Activated CD4-positive, alpha-beta T cell treated with anti-CD3 and anti-CD28 coated beads, Interleukin-10, Interleukin-2, amounts not matched to agents 100 ng/mL and 50 ng/mL, durations not matched to agents 16 hours and 8 hours (primary cell): ENCODE measurements at regions not wholly inside any gene's neighbourhood (a gene's known extent, or its start where the extent isn't known, plus 50 kb on each side); places are given as distances from the start of the nearest gene placed in this dataset.
A peak's percentile ranks its signal among the peaks of the same experiment; 100 is the strongest.
"Not testable (repeated sequence)": the region's sequence is repeated elsewhere in the genome, so short reads cannot be mapped to it uniquely, and the experiment has no call there.

Source experiments
- DNase-seq: peaks from one replicate; pipeline ENCODE4 v3.0.0-alpha.2; 2020

DNA sequence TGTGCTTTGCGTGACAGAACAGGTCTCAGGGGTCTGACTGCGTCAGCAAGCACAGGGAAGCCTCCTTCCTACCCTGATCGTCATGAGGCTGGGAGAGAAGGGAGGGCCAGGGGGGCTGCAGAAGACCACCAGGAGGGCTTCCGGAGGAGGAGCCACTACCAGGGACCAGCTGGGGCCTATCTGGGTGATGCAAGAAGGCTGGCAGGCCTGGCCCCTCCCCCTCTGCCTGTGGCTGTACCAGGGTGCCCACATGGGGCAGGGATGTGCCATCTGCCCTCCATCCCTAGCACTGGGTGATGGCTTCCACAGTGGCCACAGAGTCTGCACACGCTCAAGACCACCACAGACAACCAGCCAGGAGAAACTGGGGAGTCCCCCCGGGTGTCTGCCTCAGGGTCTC is 116.4 kb upstream of the NKX1-1 start:
- DNase-seq, result no peak

DNA sequence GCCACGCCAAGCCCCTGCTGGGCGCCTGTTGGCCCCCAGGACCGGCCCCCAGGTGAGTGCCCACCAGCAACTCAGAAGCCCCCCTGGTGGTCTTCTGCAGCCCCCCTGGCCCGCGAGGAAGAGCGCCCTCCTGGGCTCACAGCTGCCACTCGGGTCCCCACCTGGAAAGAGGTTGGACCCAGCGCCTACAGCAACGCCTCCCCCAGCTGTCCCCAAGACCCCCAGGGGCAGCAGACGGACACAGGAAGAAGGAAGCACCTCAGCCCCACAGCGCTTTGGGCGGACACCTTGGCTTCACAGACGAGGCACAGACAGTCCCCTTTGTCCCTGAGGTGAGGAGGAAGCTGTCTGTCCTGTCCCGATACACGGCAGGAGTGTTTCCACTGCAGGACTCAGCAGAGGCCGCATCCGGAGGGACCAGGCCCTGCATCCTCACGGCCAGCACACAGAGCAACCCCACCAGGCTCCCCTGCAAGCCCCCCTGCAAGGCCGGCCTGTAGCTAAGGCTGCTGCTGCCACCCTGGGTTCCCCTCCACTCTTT is 115.6 kb upstream of the NKX1-1 start:
- no peak for DNase-seq

DNA sequence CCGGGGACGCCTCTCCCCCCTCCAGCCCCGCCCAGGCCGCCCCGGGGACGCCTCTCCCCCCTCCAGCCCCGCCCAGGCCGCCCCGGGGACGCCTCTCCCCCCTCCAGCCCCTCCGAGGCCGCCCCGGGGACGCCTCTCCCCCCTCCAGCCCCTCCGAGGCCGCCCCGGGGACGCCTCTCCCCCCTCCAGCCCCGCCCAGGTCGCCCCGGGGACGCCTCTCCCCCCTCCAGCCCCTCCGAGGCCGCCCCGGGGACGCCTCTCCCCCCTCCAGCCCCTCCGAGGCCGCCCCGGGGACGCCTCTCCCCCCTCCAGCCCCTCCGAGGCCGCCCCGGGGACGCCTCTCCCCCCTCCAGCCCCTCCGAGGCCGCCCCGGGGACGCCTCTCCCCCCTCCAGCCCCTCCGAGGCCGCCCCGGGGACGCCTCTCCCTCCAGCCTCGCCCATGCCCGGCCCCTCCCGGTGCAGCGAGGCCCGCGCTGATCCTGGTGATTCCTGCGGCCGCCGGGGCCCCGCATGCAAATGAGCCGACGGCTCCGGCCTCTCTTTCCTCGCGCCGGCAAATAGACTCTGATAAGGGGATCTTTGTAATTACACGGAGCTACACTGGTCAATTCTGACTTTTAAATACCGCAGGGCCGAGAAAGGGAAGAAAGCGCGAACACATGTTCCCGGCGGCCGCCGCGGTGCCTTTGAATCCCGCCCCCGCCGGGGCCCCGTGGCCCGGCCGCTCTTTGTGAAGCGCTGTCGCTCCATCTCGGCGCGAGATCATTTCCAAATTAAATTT is 114.7 kb upstream of the NKX1-1 start:
- not testable (repeated sequence) for DNase-seq

DNA sequence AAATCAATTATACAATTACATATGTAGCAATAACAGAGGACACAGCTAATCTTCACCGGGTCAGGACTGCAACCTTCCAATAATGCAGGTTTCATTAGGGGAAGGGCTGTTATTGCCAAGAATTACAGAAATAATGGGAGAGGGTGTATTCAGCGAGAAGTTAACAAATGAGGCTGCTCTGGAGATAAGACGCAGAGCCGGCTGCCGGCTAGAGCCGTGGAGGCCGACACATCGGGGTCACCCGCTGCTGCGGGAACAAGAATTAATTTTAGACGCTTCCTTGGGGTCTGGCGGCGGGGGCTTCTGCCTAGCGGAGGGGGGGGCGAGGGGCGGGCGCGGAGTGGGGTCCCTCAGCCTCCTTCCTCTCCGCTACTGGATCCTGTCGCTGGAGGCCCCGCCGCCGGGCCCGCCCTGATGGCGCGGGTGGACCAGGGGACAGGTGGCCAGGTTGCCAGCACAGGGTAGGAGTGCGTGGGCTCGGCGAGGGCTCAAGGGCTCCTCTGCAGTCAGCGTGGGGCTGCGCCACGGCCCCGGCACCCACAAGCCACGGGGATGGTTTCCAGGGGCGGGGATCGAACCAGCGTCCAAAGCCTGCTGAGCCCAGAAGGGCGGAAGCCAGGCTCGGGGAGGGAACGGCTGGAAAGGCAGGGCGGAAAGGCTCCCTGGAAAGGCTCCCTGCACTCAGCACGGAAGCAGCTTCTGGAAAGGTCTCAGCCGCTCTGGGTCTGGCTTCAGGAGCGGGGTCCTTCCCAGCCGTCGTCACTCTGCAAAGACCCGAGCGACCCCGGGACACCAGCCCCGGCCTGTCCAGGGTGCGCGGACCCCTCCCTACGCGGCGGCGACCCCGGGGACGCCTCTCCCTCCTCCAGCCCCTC is 113.8 kb upstream of the NKX1-1 start:
- DNase-seq, result no peak

DNA sequence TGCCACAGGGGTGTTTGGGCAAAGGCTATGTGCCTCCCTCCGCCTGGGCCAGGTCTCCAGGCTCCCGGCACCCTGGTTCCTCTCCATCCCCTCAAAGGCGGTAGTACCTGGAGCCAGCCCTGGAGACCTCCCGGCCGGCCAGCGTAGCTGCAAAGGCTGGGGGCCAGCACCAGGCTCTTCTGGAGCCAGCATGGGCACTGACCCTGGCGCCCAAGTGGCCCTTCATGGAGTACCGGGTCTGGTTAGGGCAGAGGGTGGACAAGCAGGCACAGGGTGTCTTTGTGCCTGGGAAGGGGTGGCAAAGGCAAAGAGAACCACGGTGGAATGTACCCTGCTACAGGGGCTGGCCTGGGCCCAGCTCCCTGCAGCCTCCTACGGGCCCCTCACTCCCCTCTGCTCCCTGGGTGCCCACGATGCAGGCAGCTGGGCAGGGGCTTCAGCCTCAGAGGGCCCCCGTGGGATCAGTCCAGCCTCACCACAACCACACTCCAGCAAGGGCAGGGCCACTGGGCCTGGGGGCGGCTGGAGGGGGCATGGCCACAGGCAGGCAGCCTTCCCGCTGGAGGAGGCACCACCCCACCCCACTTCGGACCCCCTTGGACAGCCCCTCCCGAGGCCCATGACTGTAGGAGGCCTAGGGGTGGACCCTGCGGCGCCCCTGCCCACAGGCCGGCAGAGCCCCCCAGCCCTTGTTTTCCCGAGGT is 112.9 kb upstream of the NKX1-1 start:
- no peak for DNase-seq

DNA sequence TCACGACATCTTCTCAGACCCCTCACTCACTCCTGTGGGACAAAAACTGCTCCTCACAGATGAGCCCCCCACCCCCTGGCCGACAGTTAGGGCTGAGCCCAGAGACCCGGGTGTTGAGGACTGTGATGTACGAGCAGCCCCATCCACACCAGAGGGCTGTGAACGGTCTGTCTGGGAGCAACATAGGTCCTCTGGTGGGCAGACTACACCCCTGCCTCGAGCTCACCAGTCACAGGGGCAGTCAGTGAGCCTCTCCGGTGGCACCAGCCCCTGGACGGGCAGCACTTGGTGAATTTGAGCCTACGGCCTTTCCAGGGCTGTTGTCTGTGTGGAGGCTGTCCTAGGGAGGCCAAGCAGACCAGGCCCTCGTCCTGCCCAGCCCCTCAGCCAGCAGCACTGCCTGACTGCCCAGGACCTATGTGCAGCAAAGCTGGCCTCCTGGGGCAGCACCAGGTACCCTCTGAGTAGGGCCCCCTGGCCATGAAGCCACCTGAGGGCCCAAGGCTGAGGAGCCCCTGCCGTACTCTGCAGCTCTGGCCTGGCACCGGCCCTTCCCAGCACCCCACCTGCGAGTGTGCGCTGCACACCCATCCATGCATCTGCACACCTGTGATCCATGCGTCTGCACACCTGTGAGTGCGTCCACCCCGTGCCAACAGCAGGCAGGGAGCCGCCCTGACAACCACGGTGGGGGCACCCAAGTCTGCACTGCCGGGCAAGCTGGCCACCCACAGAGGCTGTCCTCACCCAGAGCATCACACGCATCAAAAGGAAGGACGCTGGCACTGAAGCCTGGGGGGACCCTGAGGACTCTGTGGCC is 111.6 kb upstream of the NKX1-1 start:
- DNase-seq, result no peak

DNA sequence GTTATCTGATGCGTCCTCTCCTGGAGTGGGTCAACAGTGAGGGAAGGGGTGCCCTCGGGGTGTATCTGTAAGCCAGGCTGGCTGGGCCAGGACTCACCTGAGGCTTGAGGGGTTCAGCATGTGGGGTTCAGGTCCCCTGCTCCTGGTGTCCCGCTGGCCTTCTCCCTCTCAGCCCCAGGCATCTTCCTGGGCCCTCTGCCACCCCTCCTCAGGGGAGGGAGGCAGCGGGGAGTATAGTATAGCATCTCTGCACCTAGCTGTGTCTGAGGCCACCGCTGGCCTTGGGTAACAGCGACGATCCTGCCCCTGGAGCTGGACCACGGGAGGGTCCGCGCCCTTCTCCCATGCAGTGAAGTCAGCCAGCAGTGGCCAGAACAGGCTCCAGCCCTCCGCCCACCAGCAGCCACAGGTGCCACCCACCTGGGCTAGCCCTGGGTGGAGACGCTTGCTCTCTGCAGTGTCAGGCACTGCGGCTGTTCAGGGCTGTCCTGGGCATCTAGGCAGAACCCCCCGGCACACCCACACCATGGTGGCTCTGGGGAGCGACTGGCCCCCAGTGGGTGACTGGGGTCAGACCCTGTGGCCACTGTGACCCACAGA is 110.7 kb upstream of the NKX1-1 start:
- no peak for DNase-seq

DNA sequence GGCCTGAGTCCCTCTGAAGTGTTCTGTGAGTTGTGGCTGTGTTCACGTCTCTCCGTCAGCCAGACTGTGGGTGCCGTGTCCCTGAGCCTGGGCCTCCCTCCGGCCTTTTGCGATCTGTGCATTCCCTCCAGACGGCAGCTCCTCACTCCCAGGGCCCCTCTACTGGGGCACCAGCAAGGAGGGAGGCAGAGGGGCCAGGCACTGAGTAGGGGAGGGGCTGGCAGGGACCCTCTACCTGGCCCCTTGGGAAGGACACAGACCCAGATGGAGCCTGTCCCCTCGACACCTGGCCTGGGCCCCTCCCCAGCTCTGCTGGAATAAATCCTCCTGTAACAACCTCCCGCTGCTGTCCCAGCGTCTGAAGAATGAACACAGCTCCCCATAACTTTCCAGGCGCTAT is 110.0 kb upstream of the NKX1-1 start:
- DNase-seq, result no peak

DNA sequence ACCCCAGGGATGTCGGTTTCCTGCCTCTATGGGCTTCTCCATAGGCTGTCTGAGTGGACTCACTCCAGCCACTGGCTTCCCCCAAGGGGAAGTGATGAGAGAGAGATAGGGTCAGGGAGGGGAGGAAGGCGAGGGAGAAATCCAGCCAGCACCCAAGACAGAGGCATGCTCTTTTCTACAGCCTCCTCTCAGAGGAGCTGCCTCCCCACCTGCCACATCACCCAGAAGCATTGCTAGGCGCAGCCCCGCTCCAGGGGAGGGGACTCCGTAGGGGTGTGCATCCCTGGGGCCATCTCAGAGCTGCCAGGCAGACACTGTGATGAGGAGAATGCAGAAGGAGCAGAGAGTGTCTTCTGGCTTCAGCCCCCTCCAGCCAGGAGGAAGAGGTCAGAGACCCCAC is 109.5 kb upstream of the NKX1-1 start:
- DNase-seq, result no peak

DNA sequence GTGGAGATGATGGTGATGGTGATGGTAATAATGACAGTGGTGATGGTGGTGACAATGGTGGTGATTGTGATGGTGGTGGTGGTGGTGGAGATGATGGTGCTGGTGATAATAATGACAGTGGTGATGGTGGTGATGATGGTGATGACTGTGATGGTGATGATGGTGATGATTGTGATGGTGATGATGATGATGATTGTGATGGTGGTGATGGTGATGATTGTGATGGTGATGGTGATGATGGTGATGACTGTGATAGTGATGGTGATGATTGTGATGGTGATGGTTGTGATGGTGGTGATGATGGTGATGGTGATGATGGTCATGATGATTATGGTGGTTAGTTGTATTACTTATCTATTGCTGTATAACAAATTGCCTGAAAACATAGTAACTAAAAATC is 108.9 kb upstream of the NKX1-1 start:
- no peak for DNase-seq

DNA sequence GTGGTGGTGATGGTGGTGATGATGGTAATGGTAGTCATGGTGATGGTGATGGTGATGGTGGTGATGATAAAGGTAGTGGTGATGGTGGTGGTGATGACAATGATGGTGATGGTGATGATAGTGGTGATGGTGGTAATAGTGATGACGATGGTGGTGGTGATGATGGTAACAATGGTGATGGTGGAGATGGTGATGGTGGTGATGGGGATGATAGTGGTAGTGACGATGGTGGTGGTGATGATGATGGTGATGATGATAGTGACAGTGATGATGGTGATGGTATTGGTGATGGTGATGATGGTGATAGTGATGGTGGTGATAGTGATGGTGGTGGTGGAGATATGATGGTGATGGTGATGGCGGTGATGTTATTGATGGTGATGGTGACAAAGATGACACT is 108.4 kb upstream of the NKX1-1 start:
- no peak for DNase-seq

DNA sequence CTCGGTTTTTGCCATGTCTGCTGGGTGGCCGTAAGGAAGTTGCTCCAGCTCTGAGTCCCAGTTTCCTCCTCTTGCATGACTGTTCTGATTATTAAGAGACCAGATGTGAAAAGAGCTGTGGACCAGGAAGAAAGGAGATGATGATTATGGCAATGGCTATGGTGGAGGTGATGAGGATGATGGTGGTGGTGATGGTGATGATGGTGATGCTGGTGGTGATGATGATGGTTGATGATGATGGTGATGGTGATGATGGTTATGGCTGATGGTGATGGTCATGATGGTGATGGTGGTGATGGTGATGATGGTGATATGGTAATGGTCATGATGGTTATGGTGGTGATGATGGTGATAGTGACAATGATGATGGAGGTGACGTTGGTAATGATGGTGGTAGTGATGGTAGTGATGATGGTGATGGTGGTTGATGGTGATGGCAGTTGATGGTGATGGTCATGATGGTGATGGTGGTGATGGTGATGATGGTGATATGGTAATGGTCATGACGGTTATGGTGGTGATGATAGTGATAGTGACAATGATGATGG is 107.8 kb upstream of the NKX1-1 start:
- no peak for DNase-seq

DNA sequence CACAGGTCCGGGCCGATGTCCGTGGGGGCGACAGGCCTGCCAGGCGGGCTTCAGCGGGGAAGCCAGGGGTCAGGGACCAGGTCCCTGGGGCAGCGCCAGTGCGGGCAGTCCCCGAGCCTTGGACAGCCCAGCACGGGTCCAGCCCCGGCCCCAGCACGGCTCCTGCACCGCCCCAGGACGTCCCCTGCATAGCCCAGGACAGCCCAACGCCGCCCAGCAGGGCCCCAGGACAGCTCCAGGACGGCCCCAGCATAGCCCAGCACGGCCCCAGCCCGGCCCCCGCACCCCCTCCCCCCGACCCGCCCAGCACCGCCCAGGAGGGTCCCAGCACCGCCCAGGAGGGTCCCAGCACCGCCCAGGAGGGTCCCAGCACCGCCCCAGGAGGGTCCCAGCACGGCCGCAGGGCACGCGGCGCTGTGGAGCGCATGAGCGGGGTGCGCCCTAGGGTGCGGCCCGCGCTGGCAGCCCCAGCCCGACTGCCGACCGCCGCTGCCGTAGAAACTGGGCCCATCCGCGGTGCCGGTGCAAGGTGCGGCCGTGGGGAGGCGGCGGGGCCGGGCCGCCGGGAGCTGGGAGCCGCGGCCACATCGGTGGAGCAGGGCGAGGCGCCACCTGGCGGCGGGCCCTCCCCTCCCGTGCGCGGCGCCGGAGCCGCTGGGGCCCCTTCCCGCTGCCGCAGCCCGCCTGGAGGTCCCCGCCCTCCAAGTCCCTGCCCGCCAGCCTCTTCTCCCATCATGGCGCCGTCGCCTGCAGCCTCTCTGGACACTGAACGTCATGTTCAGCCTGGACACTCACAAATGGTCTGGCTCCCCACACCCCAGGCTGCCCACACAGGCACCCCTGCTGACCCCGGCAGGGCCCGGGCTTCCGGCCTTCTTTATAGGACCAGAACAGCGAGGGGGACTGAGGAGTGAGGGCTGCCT is 106.8 kb upstream of the NKX1-1 start:
- peak; percentile 47 for DNase-seq

DNA sequence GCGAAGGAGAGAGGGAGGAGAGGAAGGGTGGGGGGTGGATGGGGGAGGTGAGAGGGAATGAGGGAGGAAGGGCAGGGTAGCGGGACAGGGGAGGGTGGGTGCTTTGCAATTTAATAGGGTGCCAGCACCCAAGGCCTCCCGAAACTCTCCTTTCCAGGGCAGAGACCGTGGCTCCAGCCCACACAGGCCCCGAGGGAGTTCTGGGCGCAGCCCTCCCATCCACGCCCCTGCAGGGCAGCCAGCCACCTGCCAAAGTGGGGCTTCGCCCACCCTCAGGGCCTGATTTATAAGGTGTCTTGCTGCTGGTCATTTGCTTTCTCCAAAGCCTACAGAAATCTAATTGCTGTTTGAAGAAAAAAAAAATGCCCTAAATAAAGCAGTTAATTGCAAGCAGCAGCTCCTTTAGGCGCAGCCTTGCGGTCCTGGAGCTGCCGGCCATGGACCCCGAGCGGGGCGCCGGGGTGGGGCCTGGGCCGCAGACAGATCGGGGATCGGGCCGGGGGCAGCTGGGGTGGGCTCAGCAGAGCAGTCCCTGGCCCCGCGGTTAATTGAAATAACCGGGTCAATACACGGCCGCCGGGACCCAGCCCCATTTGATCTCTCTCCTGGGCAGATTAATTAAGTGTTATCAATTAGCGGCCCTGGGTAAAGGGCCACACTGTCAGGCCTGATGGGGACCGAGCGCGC is 106.0 kb upstream of the NKX1-1 start:
- DNase-seq, result no peak

DNA sequence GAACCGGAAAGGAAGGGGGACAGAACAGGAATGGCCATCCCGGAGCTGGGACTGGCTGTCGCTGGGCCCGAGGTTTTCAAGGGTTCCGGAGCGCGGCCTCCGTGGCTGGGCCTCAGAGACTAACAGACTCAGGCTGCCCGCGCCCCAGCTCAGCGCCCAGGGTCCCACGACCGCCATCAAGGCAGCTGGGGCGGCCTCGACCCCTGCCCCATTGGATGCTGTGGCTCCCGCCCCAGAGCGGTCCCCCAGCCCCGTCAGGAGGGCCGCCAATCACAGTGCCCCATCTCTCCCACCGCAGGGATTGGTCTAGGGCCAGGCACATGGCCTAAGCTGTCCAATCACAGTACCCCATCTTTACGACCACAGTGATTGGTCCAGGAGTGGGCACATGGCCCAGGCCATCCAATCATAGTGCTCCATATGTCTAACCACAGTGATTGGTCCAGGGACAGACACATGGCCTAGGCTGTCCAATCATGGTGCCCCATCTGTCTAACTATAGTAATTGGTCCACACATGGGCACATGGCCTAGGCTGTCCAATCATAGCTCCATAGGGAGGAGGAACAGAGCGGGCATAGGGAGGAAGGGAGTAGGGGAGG is 105.3 kb upstream of the NKX1-1 start:
- peak; percentile 31 for DNase-seq

DNA sequence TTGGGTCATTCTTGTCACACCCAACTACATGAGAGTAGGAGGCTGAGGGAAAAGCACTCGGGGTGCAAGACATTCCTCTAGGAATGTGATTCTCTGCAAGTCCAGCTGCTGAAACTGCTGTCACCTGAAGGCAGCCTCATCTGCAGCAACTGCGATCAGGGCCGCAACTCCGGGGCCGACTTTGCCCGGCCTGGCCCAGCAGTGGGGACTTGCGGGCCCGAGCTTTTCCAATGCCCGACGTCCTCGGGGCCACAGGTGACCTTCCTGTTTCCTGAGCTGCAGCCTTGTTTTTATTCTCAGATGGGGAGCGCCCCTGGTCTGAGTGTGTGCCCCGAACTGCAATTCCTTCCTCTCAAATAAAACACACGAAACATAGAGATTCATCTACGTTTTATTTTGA is 104.7 kb upstream of the NKX1-1 start:
- no peak for DNase-seq

DNA sequence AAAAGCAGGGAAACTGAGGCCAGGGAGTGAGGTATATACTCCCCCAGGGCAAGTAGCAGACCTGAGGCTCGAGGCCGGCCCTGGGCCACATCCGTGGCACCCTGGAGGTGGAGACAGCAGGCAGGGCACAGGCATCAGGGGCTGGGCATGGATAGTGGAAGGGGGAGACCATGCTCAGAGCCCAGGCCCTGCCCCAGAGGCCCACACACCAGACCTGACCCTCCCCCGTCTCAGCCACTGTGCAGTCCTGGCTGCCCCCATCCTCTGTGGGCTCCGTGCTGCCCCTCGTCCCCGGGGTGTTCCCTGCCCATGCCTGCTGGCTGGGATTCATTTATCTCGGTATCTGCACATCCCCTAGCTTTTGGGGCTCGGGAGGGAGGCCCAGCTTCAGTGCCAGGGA is 103.1 kb upstream of the NKX1-1 start:
- DNase-seq, result no peak

DNA sequence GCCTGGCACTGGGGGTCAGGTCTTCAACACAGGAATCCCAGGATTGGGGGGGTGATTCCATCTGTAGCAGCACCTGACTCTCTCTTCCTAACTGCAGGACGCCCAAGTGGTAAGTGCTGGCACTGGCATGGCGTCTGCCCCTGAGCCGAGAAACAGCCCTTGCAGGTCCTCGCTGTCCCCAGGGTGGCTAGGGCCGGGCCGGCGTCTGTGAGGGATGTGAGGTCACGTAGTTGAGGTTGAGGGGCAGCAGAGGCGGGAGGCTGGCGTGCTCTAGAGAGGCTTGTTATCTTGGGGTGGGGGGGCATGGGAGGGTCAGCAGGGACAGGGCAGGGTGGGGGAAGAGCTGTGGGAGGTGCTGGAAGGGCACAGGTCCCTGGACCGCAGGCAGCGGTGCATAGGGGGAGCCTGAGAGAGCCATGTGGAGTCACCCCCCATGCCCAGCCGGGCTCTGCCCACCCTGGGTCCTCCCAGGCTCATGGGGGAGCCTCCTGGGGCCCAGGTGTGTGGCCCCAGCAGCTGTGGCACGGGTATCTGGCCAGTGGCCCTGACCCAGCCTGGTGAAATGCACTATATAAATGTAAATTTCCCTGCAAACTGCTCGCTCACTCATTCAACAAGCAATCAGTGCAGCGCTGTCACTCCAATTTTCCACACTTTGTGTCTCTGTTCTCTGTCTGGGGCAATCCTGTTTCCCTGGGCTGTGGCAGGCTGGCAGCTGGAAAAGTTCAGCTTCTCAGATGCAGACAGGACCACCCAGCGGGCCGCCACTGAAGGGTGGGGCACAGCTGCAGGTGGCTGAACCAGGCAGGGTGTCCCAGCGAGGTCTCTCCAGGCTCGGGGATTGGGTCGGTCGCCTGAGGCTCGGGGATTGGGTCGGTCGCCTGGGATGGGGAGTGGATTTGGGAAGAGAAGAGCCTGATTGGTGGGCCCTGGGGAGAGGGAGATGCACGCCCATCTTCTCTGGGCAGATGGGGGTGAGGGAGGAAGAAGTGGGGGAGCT is 102.2 kb upstream of the NKX1-1 start:
- no peak for DNase-seq
